HEK293T (cell line): ENCODE measurements at regions not wholly inside any gene's neighbourhood (a gene's known extent, or its start where the extent isn't known, plus 50 kb on each side); places are given as distances from the start of the nearest gene placed in this dataset.

Experiments used
- CTCF ChIA-PET: fragments of 350-600 bp; formaldehyde crosslinking; extraction: SDS; loops from one replicate; lab custom pipeline; 2021; ENCODE audit warnings: antibody characterized with exemption, inconsistent platforms; lab: Yijun Ruan, JAX
- POLR2A ChIA-PET: fragments of 350-600 bp; formaldehyde crosslinking; extraction: SDS; loops from one replicate; lab custom pipeline; 2020; ENCODE audit warnings: antibody characterized with exemption, inconsistent platforms; lab: Yijun Ruan, JAX
- DNase-seq: peaks from one replicate; pipeline ENCODE4 v3.0.0; 2012; ENCODE audit warnings: mixed read lengths; ENCODE audit errors: extremely low spot score
- ARNT ChIP-seq: fragments of 450-650 bp; IDR thresholded peaks from 2 replicates; pipeline ENCODE4 v1.6.1; 2017; ENCODE audit warnings: mild to moderate bottlenecking
- BHLHE40 ChIP-seq: fragments of 450-650 bp; IDR thresholded peaks from 2 replicates; pipeline ENCODE4 v1.6.1; 2016; ENCODE audit warnings: mild to moderate bottlenecking, moderate library complexity, borderline replicate concordance
- CTBP1 ChIP-seq: fragments of 450-650 bp; IDR thresholded peaks from 2 replicates; pipeline ENCODE4 v1.6.1; 2016; ENCODE audit warnings: borderline replicate concordance
- ELF4 ChIP-seq: fragments of 450-650 bp; IDR thresholded peaks from 2 replicates; pipeline ENCODE4 v1.6.1; 2017; ENCODE audit warnings: antibody characterized with exemption
- FOXA1 ChIP-seq: fragments of 450-650 bp; IDR thresholded peaks from 2 replicates; pipeline ENCODE4 v1.6.1; 2016; ENCODE audit warnings: mild to moderate bottlenecking
- FOXK2 ChIP-seq: fragments of 450-650 bp; IDR thresholded peaks from 2 replicates; pipeline ENCODE4 v1.6.1; 2016; ENCODE audit warnings: mild to moderate bottlenecking
- FOXM1 ChIP-seq: fragments of 450-650 bp; IDR thresholded peaks from 2 replicates; pipeline ENCODE4 v1.6.1; 2017; ENCODE audit warnings: mild to moderate bottlenecking, borderline replicate concordance
- HDGF ChIP-seq: fragments of 450-650 bp; IDR thresholded peaks from 2 replicates; pipeline ENCODE4 v1.6.1; 2017; ENCODE audit warnings: antibody characterized with exemption, borderline replicate concordance
- L3MBTL2 ChIP-seq: fragments of 450-650 bp; conservative IDR thresholded peaks from 2 replicates; pipeline ENCODE4 v1.6.1; 2016; ENCODE audit warnings: mild to moderate bottlenecking
- LEF1 ChIP-seq: fragments of 450-650 bp; IDR thresholded peaks from 2 replicates; pipeline ENCODE4 v1.6.1; 2017; ENCODE audit warnings: mild to moderate bottlenecking, borderline replicate concordance
- NFRKB ChIP-seq: fragments of 450-650 bp; IDR thresholded peaks from 2 replicates; pipeline ENCODE4 v1.6.1; 2016; ENCODE audit warnings: mild to moderate bottlenecking, moderate library complexity
- PKNOX1 ChIP-seq: fragments of 450-650 bp; IDR thresholded peaks from 2 replicates; pipeline ENCODE4 v1.6.1; 2016
- SP1 ChIP-seq: fragments of 450-650 bp; IDR thresholded peaks from 2 replicates; pipeline ENCODE4 v1.6.1; 2017
- SUZ12 ChIP-seq: fragments of 450-650 bp; IDR thresholded peaks from 2 replicates; pipeline ENCODE4 v1.6.1; 2016; ENCODE audit warnings: mild to moderate bottlenecking
- TARDBP ChIP-seq: fragments of 450-650 bp; IDR thresholded peaks from 2 replicates; pipeline ENCODE4 v1.6.1; 2016
- ZNF384 ChIP-seq: fragments of 450-650 bp; IDR thresholded peaks from 2 replicates; pipeline ENCODE4 v1.6.1; 2016

- ChIA-PET POLR2A (no interaction called here), CTCF (interaction anchor here (1.0 kb wide), 1 partner anchor 18 kb away, joined by 3 read pairs; no protein-coding TSS in a partner anchor)
- no peak for DNase-seq
- no peak for TF ChIP-seq PKNOX1
Measured at GRCh38 chr3:87126321-87126720, 100.8 kb upstream of the CHMP2B start.

GRCh38 chr3:87125116-87125515 lies 102.0 kb upstream of the CHMP2B start:
- POLR2A ChIA-PET: no interaction called here
- DNase-seq: no peak
- CTCF ChIA-PET: no interaction called here
- TF ChIP-seq FOXM1 (no peak), LEF1 (no peak), SP1 (no peak), BHLHE40 (no peak)

GRCh38 chr3:87122766-87123165 lies 104.3 kb upstream of the CHMP2B start:
- ChIA-PET POLR2A (no interaction called here), CTCF (no interaction called here)
- TF ChIP-seq L3MBTL2 (no peak), FOXA1 (no peak), FOXK2 (no peak), NFRKB (no peak), ZNF384 (no peak)

GRCh38 chr3:87121856-87122255 lies 105.3 kb upstream of the CHMP2B start:
- ChIA-PET CTCF (interaction anchor here (0.6 kb wide), 1 partner anchor 104 kb away, joined by 3 read pairs; no protein-coding TSS in a partner anchor), POLR2A (no interaction called here)
- TF ChIP-seq FOXA1 (no peak), ARNT (no peak), FOXK2 (no peak), LEF1 (no peak), TARDBP (no peak), ZNF384 (no peak), NFRKB (no peak), FOXM1 (no peak), PKNOX1 (no peak), HDGF (no peak), SUZ12 (no peak), ELF4 (no peak), CTBP1 (no peak), L3MBTL2 (no peak), BHLHE40 (no peak), SP1 (no peak)
- DNase-seq: no peak

More at GRCh38 chr3:87122766-87123165, 104.3 kb upstream of the CHMP2B start:
- DNase-seq: no peak

- DNase-seq: no peak
- ChIA-PET POLR2A (no interaction called here), CTCF (no interaction called here)
- TF ChIP-seq FOXK2 (no peak), CTBP1 (no peak), L3MBTL2 (no peak), NFRKB (no peak), HDGF (no peak), SP1 (no peak), ARNT (no peak), PKNOX1 (no peak), BHLHE40 (no peak), ZNF384 (no peak), FOXM1 (no peak), SUZ12 (no peak), LEF1 (no peak), FOXA1 (no peak)
Measured at GRCh38 chr3:87120881-87121280, 106.2 kb upstream of the CHMP2B start.

- CTCF ChIA-PET: no interaction called here
- no peak for DNase-seq
- POLR2A ChIA-PET: no interaction called here
- no peak for TF ChIP-seq BHLHE40
- TF ChIP-seq FOXM1: no peak
- TF ChIP-seq HDGF: no peak
Measured at GRCh38 chr3:87120236-87120635, 106.9 kb upstream of the CHMP2B start.

- TF ChIP-seq TARDBP: no peak
- TF ChIP-seq BHLHE40: no peak
- no peak for TF ChIP-seq LEF1
- TF ChIP-seq ELF4: no peak
- no peak for TF ChIP-seq CTBP1
- TF ChIP-seq NFRKB: no peak
- no peak for TF ChIP-seq FOXA1
- no peak for TF ChIP-seq FOXK2
- no peak for TF ChIP-seq SP1
- TF ChIP-seq L3MBTL2: no peak
- TF ChIP-seq ZNF384: no peak
- POLR2A ChIA-PET: no interaction called here
- CTCF ChIA-PET: interaction anchor here (0.5 kb wide), 1 partner anchor 141 kb away, joined by 3 read pairs; no protein-coding TSS in a partner anchor
- no peak for DNase-seq
Measured at GRCh38 chr3:87109465-87109864, 117.6 kb upstream of the CHMP2B start.
